DOHH2 (cell line): ENCODE measurements at regions not wholly inside any gene's neighbourhood (a gene's known extent, or its start where the extent isn't known, plus 50 kb on each side); places are given as distances from the start of the nearest gene placed in this dataset.

Experiments used
- H3F3A ChIP-seq: fragments of 200-600 bp; sonication (generic), shearing (Covaris generic); 2 replicates; pipeline ENCODE4 v1.6.0; 2016; ENCODE audit warnings: antibody characterized with exemption, mild to moderate bottlenecking; ENCODE audit not compliant: control insufficient read depth, insufficient read depth
- H3K27ac ChIP-seq: fragments of 200-600 bp; sonication (generic); 2 replicates; pipeline ENCODE4 v1.5.1; 2014; ENCODE audit warnings: low read depth, mild to moderate bottlenecking, low read length, moderate library complexity
- H3K27me3 ChIP-seq: fragments of 200-600 bp; sonication (generic); 2 replicates; pipeline ENCODE4 v1.6.1; 2014; ENCODE audit warnings: mild to moderate bottlenecking, low read length, mixed read lengths; ENCODE audit not compliant: control insufficient read depth
- H3K36me3 ChIP-seq: fragments of 200-600 bp; sonication (generic); 2 replicates; pipeline ENCODE4 v1.6.1; 2014; ENCODE audit warnings: mild to moderate bottlenecking, low read length, moderate library complexity, mixed read lengths; ENCODE audit not compliant: control insufficient read depth
- H3K4me1 ChIP-seq: fragments of 200-600 bp; sonication (generic); 2 replicates; pipeline ENCODE4 v1.6.1; 2014; ENCODE audit warnings: mild to moderate bottlenecking, low read length, mixed read lengths; ENCODE audit not compliant: control insufficient read depth
- H3K4me2 ChIP-seq: fragments of 200-600 bp; sonication (generic); 2 replicates; pipeline ENCODE4 v1.6.0; 2014; ENCODE audit warnings: mild to moderate bottlenecking, low read length, moderate library complexity
- H3K4me3 ChIP-seq: fragments of 200-600 bp; sonication (generic); 2 replicates; pipeline ENCODE4 v1.5.1; 2014; ENCODE audit warnings: mild to moderate bottlenecking, low read length, mixed read lengths
- H3K79me2 ChIP-seq: fragments of 200-600 bp; sonication (generic); 2 replicates; pipeline ENCODE4 v1.6.1; 2014; ENCODE audit warnings: mild to moderate bottlenecking, low read length, mixed read lengths; ENCODE audit not compliant: control insufficient read depth
- H3K9me2 ChIP-seq: fragments of 200-600 bp; sonication (generic); replicated peaks from 2 replicates; pipeline ENCODE4 v1.6.1; 2014; ENCODE audit warnings: mild to moderate bottlenecking, low read length, mixed read lengths; ENCODE audit not compliant: control insufficient read depth
- H3K9me3 ChIP-seq: fragments of 200-600 bp; sonication (generic); 2 replicates; pipeline ENCODE4 v1.6.1; 2014; ENCODE audit warnings: antibody characterized with exemption, low read length, mixed read lengths; ENCODE audit not compliant: control insufficient read depth, insufficient read depth
- H4K20me1 ChIP-seq: fragments of 200-600 bp; sonication (generic); 2 replicates; pipeline ENCODE4 v1.6.0; 2014; ENCODE audit warnings: low read depth, mild to moderate bottlenecking, antibody characterized with exemption, low read length, moderate library complexity; ENCODE audit not compliant: control insufficient read depth, insufficient read depth
- CTCF ChIP-seq: fragments of 200-600 bp; sonication (generic); IDR thresholded peaks from one replicate; pipeline ENCODE4 v1.5.1; 2014; ENCODE audit warnings: antibody characterized with exemption, mild to moderate bottlenecking, low read depth, low read length; ENCODE audit not compliant: poor library complexity, severe bottlenecking
- EZH2phosphoT487 ChIP-seq: fragments of 200-600 bp; sonication (generic); IDR thresholded peaks from 2 replicates; pipeline ENCODE4 v1.6.1; 2017; ENCODE audit warnings: borderline replicate concordance, mild to moderate bottlenecking, antibody characterized with exemption, low read length, moderate library complexity, mixed read lengths

GRCh38 chr7:116421298-116421697 is 78.2 kb upstream of the CAV2 start:
- H3K9me2 ChIP-seq, result no peaks in the 10 kb centered on the region
- no peak overlapping the region for H3K4me3 ChIP-seq
- TF ChIP-seq CTCF, result no peak
- no peak for TF ChIP-seq EZH2phosphoT487
- no peaks in the 10 kb centered on the region for H3K36me3 ChIP-seq
- no peaks in the 10 kb centered on the region for H3K4me1 ChIP-seq
- no peaks in the 10 kb centered on the region for H3K9me3 ChIP-seq
- H3K27me3 ChIP-seq, result no peaks in the 10 kb centered on the region
- no peak overlapping the region for H3K27ac ChIP-seq
- H3K4me2 ChIP-seq, result no peak overlapping the region
- no peaks in the 10 kb centered on the region for H3K79me2 ChIP-seq
- no peaks in the 10 kb centered on the region for H4K20me1 ChIP-seq
- no peaks in the 10 kb centered on the region for H3F3A ChIP-seq

GRCh38 chr7:116422683-116423082 is 76.9 kb upstream of the CAV2 start:
- no peaks in the 10 kb centered on the region for H3K79me2 ChIP-seq
- no peaks in the 10 kb centered on the region for H3K27me3 ChIP-seq
- H3K9me2 ChIP-seq, result no peaks in the 10 kb centered on the region
- TF ChIP-seq EZH2phosphoT487, result no peak
- no peaks in the 10 kb centered on the region for H3K36me3 ChIP-seq
- no peak overlapping the region for H3K4me3 ChIP-seq
- H3K9me3 ChIP-seq, result no peaks in the 10 kb centered on the region
- H3F3A ChIP-seq, result no peaks in the 10 kb centered on the region
- no peak overlapping the region for H3K27ac ChIP-seq
- no peak overlapping the region for H3K4me2 ChIP-seq
- H4K20me1 ChIP-seq, result no peaks in the 10 kb centered on the region
- no peaks in the 10 kb centered on the region for H3K4me1 ChIP-seq

GRCh38 chr7:116423499-116423898 is 76.0 kb upstream of the CAV2 start:
- no peak overlapping the region for H3K27ac ChIP-seq
- no peak overlapping the region for H3K4me2 ChIP-seq
- no peaks in the 10 kb centered on the region for H4K20me1 ChIP-seq
- no peaks in the 10 kb centered on the region for H3F3A ChIP-seq
- H3K36me3 ChIP-seq, result no peaks in the 10 kb centered on the region
- H3K79me2 ChIP-seq, result no peaks in the 10 kb centered on the region
- H3K4me1 ChIP-seq, result no peaks in the 10 kb centered on the region
- H3K9me3 ChIP-seq, result no peaks in the 10 kb centered on the region
- TF ChIP-seq EZH2phosphoT487 (no peak), CTCF (no peak)
- no peak overlapping the region for H3K4me3 ChIP-seq
- H3K27me3 ChIP-seq, result no peaks in the 10 kb centered on the region
- no peaks in the 10 kb centered on the region for H3K9me2 ChIP-seq

- TF ChIP-seq EZH2phosphoT487, result no peak
- no peak for TF ChIP-seq CTCF
- no peaks in the 10 kb centered on the region for H4K20me1 ChIP-seq
- H3K4me2 ChIP-seq, result no peak overlapping the region
- no peaks in the 10 kb centered on the region for H3K9me3 ChIP-seq
- H3K9me2 ChIP-seq, result no peaks in the 10 kb centered on the region
- H3K79me2 ChIP-seq, result no peaks in the 10 kb centered on the region
- H3K27me3 ChIP-seq, result no peaks in the 10 kb centered on the region
- no peaks in the 10 kb centered on the region for H3F3A ChIP-seq
- H3K4me3 ChIP-seq, result no peak overlapping the region
- no peaks in the 10 kb centered on the region for H3K36me3 ChIP-seq
- no peak overlapping the region for H3K27ac ChIP-seq
- no peaks in the 10 kb centered on the region for H3K4me1 ChIP-seq
Observed at GRCh38 chr7:116425647-116426209, 73.8 kb upstream of the CAV2 start.
